ENCODE measurements at regions not wholly inside any gene's neighbourhood (a gene's known extent, or its start where the extent isn't known, plus 50 kb on each side); places are given as distances from the start of the nearest gene placed in this dataset.

GRCh38 chr20:52643034-52643433 lies 329.1 kb upstream of the TSHZ2 start:
- TF ChIP-seq CTCF (IDR thresholded peaks at IDR 0.05) (no peak), EZH2 (IDR thresholded peaks at IDR 0.05) (no peak), EZH2phosphoT487 (IDR thresholded peaks at IDR 0.05) (no peak)
